ENCODE measurements at regions not wholly inside any gene's neighbourhood (a gene's known extent, or its start where the extent isn't known, plus 50 kb on each side); places are given as distances from the start of the nearest gene placed in this dataset.

DNA sequence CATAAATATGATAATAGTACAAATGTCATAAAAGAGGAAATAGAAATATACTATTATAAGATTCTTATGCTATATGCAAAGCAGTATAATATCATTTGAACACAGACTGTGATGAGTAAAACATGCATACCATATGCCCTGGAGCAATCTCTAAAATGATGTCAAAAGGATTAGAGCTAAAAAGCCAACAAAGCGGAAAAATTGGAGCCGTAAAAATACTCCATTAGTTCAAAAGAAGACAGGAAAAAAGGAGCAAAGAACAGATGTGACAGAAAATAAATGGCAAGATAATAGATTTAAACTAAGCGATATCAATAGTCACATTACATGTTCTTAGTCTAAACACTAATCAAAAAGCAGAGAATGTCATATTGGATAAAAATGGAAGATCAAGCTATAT, 191.0 kb upstream of the PLPP4 start (continued):
- no peak for TF ChIP-seq REST (IDR thresholded peaks at IDR 0.05; ENCODE audit: borderline replicate concordance)
- TF ChIP-seq REST (CRISPR knock-in tag; IDR thresholded peaks at IDR 0.05; ENCODE audit: low read depth), result no peak
- TF ChIP-seq ZNF23 (CRISPR knock-in tag; IDR thresholded peaks at IDR 0.05), result no peak
- no peak for TF ChIP-seq ZNF57 (CRISPR knock-in tag; IDR thresholded peaks at IDR 0.05)
- no peak for TF ChIP-seq ZNF431 (CRISPR knock-in tag; IDR thresholded peaks at IDR 0.05)
- TF ChIP-seq ZNF436 (CRISPR knock-in tag; IDR thresholded peaks at IDR 0.05), result no peak
- no peak for TF ChIP-seq RBM22 (IDR thresholded peaks at IDR 0.05; ENCODE audit: low read depth, low read length, poor library complexity, severe bottlenecking)
- TF ChIP-seq, protein P1, sequence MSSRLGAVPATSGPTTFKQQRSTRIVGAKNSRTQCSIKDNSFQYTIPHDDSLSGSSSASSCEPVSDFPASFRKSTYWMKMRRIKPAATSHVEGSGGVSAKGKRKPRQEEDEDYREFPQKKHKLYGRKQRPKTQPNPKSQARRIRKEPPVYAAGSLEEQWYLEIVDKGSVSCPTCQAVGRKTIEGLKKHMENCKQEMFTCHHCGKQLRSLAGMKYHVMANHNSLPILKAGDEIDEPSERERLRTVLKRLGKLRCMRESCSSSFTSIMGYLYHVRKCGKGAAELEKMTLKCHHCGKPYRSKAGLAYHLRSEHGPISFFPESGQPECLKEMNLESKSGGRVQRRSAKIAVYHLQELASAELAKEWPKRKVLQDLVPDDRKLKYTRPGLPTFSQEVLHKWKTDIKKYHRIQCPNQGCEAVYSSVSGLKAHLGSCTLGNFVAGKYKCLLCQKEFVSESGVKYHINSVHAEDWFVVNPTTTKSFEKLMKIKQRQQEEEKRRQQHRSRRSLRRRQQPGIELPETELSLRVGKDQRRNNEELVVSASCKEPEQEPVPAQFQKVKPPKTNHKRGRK (tag; IDR thresholded peaks at IDR 0.05), result no peak
- TF ChIP-seq, protein P2, sequence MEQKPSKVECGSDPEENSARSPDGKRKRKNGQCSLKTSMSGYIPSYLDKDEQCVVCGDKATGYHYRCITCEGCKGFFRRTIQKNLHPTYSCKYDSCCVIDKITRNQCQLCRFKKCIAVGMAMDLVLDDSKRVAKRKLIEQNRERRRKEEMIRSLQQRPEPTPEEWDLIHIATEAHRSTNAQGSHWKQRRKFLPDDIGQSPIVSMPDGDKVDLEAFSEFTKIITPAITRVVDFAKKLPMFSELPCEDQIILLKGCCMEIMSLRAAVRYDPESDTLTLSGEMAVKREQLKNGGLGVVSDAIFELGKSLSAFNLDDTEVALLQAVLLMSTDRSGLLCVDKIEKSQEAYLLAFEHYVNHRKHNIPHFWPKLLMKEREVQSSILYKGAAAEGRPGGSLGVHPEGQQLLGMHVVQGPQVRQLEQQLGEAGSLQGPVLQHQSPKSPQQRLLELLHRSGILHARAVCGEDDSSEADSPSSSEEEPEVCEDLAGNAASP (IDR thresholded peaks at IDR 0.05), result no peak
- TF ChIP-seq PHF8 (IDR thresholded peaks at IDR 0.05; ENCODE audit: borderline replicate concordance, low read length), result no peak
- no peak for TF ChIP-seq BRF1 (IDR thresholded peaks at IDR 0.05; ENCODE audit: borderline replicate concordance, extremely low read depth, insufficient read length)
- TF ChIP-seq MCM5 (IDR thresholded peaks at IDR 0.05; ENCODE audit: low read depth), result no peak
- no peak for TF ChIP-seq MYBL2 (IDR thresholded peaks at IDR 0.05; ENCODE audit: low read depth)
- TF ChIP-seq MYBL2 (CRISPR knock-in tag; IDR thresholded peaks at IDR 0.05; ENCODE audit: borderline replicate concordance), result no peak
